Right renal pelvis (tissue), 4 donors: ENCODE measurements at regions not wholly inside any gene's neighbourhood (a gene's known extent, or its start where the extent isn't known, plus 50 kb on each side); places are given as distances from the start of the nearest gene placed in this dataset.

Source experiments
- DNase-seq, 4 donors: peaks; one replicate each; pipeline ENCODE4 v3.0.0-alpha.2; 2013; ENCODE audit warnings: low read depth in 4 of 4, low spot score in 3 of 4, missing footprints in 1 of 4

DNA sequence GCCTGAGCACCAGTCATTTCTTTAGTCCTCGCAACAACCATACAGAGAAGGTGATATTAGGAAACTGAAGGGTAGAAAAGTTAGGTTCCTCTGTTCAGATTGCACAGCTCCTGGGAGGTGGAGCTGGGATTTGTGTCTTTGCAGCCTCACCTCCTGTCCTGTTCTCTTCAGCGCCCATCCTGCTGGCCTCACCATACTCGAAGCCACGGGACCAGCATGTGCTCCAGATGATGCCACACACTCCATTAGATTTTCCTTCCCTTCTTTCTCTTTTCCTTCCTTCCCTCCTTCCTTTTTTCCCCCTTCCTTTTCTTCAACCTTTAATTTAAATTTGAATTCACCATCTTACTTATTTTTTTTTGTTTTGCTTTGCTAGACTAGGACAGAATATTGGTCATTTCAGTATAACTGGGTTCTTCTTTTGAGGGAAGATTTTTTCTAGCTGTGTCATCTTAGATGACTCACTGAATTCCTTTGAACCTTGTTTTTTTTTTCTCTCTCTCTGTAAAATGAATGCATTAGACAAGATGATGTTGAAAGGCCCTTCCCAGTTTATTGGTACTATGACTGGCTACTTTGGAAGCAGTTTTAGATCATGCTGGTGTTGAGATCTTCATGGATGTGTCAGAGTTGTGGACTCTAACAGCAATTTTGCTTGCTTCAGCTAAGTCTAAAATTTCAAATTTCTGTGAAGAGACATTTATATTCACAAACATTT lies 662.5 kb upstream of the TENM4 start:
- no peak for DNase-seq

DNA sequence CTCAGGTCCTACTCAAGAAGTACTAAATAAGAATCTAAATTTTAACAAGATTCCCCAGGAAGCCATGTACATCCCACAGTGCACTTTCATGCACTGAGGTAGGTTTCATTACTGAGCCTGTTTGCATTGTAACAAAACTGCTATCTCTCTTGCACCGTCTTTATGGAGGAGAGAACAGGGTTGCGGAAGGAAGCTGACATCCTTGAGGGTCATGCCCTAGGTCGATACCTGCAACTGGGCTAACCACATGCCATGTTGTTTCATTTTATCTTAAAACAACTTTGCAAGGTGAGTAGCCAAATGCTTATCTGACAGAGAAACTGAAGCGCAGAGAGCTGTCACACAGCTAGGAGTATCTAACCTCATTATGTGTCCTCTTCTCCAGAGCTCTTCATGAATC lies 656.3 kb upstream of the TENM4 start:
- no peak for DNase-seq

DNA sequence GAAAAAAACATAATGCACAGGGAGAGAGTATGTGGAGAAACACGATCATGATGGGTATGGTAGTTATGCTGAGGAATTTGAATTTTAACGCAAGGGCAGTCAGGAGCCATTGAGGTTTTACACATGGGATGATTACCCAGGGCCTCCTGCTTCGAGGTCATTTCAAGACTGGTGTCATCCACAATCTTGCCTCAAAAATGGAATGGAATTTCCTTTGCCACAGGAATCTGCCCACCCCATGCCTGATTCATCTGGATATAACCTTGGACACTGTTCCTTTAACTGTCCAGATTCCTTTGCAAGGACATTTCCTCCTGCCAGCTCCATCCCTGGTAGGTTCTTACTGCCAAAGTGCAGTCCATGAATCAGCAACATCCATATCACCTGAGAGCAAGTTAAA lies 655.9 kb upstream of the TENM4 start:
- DNase-seq: no peak

DNA sequence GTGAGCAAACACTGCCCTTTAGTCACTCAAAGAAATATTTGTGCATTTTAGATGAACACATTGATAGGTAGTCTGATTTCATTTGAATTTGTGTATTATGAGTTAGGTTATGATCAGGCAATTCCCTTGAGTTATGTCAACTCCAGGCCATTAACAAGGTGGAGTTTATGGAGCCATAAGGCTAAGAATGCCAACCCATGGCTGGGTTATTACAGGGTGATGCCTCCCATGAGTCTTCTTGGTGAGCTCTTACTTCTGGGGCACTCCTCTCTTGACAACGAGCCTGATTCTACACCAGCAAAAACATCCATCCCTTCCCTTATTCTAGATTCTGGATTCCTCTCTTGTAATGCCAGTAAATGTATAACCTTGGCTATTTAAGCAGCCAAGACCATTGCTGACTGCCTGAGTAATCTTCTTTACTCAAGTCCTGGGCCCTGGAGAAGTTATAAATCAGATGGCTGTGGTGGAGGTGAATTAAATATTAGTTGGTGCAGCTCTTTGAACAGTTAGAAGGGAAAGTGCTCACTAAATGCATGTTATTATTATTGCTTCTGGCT lies 645.7 kb upstream of the TENM4 start:
- DNase-seq: no peak

DNA sequence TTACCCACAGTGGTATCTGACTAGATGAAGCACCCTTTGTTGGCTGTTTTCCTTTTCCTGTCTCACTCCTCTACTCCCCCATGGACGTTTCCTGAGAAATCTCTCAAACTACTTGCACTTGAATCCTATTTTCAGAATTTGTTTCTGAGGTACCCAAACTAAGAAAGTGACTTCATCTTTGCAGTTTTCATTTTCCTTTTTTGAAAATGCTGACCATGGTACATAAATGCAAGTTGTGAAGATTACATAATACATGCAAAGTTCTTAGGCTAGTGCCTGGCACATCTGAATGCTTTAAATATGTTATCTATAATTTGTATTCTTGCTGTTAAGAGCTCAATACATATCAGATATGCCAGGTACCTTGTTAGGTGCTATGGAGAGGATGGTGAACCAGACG lies 644.7 kb upstream of the TENM4 start:
- no peak for DNase-seq

DNA sequence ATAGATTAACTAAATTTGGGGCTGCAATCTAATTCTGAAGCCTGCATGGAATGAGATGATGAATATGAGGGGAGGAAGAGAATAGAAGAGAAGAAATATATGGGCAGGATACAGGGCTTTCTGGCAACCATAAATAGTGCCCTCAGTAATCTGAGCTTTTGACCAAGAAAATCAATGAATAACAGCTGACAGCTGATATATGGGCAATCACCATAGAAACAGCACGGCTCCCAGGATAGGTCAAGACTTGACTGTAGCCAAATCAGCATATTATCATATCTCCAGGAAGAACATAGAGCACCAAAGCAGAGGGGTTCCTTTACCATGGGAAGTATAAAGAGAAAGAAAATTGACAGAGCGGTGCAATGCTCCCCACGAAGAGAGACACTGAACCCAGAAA lies 643.8 kb upstream of the TENM4 start:
- DNase-seq: no peak

DNA sequence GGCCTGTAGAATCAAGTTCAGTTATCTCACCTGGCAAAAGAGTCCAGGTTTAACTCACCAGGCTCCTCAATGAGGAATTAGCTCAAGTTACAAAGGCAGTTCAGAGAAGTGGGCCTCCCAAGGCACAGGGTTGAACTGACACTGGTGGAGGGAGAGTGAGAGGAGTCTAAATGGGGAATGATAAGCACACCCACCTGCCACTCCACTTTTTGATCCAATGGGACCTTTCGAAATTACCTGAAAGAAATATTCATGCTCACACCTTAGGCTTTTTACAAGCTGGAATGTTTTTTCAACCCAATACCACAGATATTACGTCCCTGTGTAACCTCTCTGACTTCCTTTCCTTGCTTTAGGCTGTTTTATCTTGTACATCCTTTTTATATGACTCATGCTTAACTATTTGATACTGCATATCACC lies 642.7 kb upstream of the TENM4 start:
- no peak for DNase-seq

DNA sequence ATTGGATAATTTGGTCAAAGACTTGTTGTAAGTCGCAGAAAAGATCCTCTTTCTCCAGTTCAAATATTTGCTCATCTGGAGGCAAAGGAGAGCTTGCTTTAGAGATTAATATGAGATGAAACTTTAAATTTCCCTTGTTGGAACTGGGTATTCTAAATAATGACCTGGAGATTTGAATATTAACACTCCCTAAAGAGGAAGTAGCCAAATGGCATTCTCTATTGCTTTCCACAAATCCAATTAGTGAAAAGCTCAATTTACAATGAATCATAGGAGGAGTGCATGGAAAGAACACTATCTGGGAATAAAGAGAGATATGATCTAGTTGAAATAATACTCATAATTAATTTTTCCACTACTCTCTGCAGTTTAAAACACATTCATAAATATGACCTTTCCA lies 641.6 kb upstream of the TENM4 start:
- no peak for DNase-seq

DNA sequence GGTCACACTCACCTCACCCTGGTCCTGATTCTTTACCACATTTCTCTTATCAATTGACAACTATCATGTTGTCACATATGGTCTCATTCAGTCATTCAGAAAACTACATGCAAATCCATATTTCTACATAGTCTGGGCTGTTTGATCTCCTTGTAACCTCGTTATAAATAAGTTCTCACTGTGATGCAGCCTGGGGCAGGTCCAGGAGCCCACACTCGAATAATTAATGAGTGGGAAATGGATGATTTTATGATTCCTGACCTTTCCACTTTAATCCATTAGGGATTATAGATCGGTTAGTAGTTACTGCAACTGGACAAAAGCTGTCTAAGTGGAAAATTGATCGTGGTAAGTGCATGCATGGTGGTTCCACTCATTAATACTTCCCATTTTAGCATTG lies 636.3 kb upstream of the TENM4 start:
- DNase-seq: no peak

DNA sequence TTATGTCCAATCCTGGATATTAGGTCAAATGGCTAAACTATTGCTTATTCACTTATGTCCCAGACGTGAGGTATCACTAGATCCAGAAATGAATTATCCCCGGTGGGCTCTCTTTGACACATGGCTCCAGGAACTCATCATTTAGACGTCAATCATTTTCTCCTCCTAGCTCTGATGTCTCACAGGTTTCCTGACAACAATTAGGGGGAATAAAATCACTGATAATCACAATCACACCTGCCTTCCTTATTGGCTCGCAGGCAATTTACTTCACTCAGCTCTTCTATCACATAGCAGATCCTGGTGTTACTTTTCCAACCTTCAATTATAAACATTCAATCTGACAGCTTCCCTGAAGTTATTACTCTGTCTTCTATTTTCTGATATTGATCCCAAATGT lies 634.0 kb upstream of the TENM4 start:
- no peak for DNase-seq

DNA sequence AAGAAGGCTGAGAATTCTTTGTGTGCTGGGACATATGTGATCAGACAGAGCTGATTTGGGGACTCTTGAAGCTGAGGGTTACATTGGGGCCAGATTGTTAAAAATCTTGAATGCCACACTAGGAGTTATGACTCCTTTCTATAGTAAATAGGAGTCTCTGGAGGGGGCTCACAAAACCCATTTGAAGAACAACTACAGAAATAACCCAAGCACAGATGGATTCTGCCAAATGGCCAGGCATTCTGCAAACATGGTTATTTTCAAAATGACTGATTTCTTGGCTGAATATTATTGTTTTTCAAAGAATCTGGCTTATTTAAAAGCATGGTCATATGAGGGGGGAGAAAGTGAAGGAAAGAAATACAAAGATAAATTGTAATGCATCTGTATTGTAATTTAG lies 625.5 kb upstream of the TENM4 start:
- DNase-seq: no peak

DNA sequence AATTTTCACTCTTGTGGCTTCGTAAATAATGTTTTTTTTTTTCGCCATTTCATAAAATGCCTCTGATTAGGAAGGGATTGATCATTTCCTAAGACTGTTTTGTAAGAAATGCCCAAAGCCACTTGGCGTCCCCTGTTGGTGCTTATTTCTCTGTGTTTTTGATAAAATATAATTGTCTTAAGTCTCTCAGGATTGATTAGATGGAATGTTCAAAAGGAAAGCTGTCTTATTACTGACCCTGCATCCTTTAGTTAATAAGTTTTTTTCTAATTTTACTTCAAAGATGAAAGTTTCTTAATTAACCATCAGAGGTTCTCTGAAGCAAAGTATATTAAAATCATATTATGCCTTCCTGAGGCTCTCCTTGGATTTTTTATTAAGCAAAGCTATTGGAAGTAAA lies 624.3 kb upstream of the TENM4 start:
- DNase-seq: no peak

DNA sequence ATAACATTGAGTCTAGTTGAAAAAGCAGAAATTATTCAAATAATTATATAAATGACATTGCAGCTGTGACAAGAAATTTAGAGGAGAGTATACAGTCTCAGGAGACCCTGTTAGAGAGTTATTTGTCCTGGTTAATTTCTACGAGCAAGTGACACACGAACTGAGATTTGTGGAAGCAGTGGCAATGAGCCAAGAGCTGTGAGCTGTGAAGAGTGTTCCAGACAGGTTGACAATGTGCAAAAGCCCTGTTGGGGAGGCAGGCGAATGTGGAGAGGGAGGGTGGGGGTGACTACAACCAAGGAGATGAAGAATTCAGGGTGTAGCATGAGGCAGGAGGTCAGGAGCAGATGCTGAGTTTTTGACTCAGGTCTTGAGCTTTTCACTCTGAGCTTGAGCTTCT lies 620.2 kb upstream of the TENM4 start:
- DNase-seq: peak in 1 of 4 donors; percentile 5

DNA sequence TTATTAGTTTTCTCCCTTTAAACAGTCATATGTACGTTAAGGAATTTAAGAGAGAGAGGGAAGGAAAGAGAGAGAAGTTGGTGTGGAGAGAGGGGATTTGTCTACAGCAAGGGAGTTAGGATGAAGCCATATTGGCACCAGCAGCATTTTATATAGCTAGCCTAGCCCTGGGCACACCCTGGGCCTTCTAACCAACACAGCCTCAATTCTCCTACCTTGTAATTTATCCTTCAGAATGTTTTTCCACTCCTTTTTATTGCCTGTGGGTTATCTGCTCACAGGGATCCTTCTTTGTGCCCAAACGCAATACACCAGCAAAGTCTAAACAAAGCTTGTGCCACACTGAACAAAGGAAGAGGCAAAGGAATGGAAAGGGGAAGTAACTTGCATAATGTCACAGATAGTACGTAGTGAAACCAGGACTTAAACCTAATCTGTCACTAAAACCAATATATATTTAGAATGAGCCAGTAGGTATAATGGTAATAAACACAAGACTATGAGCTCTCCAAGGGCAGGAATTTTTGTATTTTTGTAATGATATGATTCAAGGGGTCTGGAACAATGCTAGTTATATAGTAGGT lies 613.8 kb upstream of the TENM4 start:
- no peak for DNase-seq

DNA sequence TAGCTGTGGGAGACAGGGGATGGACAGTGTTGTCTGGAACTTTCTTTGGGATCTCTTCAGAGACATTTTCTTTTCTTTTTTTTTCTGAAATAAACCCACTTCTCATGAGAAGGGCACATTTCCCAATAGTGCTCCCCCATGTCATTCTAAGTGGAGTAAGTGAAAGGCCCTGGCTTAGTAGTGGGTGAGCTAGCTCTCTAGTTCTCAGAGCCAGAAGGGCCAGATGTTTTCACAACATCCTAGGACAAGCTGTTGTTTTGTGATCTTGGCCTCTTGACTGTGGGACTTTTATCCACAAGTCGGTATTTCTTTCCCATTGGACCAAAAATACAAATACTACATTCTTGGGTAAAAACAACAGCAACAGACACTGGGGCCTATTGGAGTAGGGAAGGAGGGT lies 607.7 kb upstream of the TENM4 start:
- no peak for DNase-seq

DNA sequence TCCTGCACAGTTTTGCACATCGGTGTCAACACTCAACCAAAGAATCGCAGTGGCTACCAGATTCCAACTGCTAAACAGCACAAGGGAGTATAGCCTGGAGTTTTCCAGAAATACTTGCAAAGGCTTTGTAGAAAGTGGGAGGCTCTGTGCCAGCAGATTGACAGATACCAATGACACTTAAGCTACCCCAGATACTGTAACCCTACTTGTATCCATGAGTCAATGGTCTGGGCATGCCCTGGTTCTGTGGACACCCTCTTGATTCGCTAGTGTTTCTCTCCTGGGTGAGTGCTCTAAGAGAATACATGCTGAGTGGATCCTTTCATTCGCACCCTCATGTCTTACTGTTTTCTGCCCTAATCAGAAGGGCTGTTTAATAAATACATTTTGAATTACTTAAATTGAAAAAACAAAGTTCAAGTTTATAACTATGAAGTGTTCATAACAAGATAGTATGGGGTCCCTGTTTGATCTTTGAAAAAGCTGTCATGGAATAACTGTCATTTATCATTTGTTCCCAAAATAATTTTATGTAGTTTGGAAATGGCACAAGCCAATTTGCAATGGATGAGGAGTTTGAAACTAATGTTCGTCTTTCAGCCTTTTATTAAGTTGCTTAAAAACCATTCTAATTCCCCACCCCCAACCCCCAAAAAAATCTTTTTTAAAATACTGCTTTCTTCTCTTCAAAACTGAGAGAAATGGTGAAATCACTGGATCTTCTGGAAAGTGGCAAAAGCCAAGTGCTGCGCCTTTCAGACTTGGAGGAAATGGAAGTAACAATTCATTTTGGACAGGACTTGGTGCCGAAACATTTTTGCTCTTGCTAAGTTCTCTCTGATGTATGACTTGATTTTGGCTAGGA lies 600.5 kb upstream of the TENM4 start:
- DNase-seq: no peak

DNA sequence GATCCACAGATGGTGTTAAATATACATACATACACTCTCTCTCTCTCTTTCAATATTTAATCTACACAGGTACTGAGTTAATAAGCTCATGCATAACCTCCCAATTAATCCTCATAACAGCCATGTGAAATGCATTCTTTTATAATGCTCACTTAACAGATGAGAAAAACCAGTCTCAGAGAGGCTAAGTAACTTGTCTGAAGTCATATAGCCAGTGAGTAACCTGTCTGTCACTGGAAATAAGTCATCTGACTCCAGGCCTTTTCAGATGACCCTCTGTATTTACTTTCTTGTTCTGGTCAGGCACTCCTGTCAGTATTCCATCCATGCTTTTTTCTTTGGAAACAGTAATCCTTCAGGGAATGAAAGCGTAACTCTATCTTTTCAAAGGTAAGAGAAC lies 594.0 kb upstream of the TENM4 start:
- no peak for DNase-seq

DNA sequence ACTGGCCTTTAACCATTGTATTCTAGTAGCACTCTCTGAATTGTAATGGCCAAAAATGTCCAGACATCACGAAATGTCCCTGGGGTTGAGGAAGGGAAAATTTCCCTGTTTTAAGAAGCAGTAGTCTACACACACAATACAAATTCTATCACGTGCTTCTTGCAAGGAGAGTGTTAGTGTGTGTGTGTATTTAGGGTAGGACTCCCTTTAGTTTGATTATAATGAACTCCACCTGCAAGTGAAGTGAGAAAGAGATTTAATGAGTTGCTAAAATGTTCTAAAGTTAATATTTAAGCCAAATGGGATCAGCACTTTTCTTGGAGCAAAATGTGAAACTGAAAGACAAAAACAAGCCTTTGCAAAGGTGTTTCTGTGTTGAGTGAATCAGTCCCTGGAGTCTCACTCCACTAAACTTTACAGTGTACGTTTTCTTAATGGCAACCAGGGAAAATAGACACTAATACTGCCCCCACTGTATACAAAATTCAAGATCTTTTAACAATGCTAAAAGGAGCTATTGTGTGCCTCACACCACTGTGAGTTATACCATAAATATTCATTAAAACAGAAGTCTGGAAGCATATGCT lies 590.3 kb upstream of the TENM4 start:
- DNase-seq: peak in 1 of 4 donors; percentile 10

DNA sequence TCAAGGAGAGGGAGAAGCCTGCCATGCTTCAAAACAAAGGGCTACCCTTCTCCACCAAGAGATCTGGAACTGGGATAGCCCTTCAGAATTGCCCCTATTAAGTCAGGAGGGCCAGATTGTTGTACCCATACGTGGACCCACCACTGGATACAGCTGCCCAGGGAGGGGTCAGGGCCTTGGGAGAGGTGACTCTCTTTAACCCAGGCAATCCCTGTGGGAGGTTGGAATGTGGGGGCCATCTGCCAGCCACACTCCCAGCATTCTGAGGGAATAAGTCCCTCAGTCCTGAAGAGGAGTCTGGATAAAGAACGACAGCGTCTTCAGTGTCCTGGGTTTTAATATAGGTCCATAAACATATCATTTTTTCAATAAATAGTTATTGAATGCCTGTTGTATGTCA lies 588.2 kb upstream of the TENM4 start:
- DNase-seq: no peak

DNA sequence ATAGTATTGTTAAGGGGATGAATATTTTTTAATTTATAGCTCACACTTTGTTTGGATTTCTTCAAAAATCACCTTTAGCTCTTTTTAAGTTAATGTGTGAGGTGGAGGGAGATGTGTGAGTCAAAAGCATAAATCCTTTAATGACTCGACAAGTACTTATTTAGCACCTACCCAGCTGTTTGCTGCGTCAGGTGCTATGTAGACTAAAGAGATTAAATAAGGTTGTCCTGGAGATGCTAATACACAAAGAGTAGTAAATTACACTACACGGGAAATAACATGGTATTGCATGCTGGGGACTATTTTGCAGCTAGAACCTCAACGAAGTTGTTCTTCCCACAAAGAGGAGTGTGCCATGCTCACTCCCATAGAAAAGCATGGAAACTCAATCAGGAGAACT lies 583.3 kb upstream of the TENM4 start:
- DNase-seq: no peak

DNA sequence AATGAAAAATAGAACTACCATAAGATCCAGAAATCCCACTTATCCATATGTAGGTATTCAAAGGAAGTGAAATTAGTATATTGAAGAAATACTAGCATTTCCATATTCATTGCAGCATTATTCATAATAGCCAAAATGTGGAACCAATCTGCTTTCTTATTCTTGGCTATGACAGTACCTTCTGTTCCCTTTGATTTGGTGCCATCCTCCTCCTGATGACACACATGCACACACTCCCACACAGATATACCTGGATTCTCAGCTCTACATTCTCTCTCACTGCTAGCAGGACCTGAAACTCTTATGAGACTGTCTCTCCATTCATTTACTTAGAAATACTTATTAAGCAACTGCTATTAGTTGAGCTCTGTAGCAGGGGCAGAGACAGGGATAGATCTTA lies 582.6 kb upstream of the TENM4 start:
- DNase-seq: no peak
